HEK293T (cell line): ENCODE measurements at regions not wholly inside any gene's neighbourhood (a gene's known extent, or its start where the extent isn't known, plus 50 kb on each side); places are given as distances from the start of the nearest gene placed in this dataset.

Experiments
- BHLHE40 ChIP-seq: fragments of 450-650 bp; IDR thresholded peaks from 2 replicates; pipeline ENCODE4 v1.6.1; 2016; ENCODE audit warnings: mild to moderate bottlenecking, moderate library complexity, borderline replicate concordance
- ELF4 ChIP-seq: fragments of 450-650 bp; IDR thresholded peaks from 2 replicates; pipeline ENCODE4 v1.6.1; 2017; ENCODE audit warnings: antibody characterized with exemption
- FOXA1 ChIP-seq: fragments of 450-650 bp; IDR thresholded peaks from 2 replicates; pipeline ENCODE4 v1.6.1; 2016; ENCODE audit warnings: mild to moderate bottlenecking
- FOXM1 ChIP-seq: fragments of 450-650 bp; IDR thresholded peaks from 2 replicates; pipeline ENCODE4 v1.6.1; 2017; ENCODE audit warnings: mild to moderate bottlenecking, borderline replicate concordance
- HDGF ChIP-seq: fragments of 450-650 bp; IDR thresholded peaks from 2 replicates; pipeline ENCODE4 v1.6.1; 2017; ENCODE audit warnings: antibody characterized with exemption, borderline replicate concordance
- SUZ12 ChIP-seq: fragments of 450-650 bp; IDR thresholded peaks from 2 replicates; pipeline ENCODE4 v1.6.1; 2016; ENCODE audit warnings: mild to moderate bottlenecking
- TARDBP ChIP-seq: fragments of 450-650 bp; IDR thresholded peaks from 2 replicates; pipeline ENCODE4 v1.6.1; 2016
- TF ChIP-seq, protein P1 (sequence below): fragments of 450-650 bp; IDR thresholded peaks from 2 replicates; pipeline ENCODE4 v1.6.1; 2016

DNA sequence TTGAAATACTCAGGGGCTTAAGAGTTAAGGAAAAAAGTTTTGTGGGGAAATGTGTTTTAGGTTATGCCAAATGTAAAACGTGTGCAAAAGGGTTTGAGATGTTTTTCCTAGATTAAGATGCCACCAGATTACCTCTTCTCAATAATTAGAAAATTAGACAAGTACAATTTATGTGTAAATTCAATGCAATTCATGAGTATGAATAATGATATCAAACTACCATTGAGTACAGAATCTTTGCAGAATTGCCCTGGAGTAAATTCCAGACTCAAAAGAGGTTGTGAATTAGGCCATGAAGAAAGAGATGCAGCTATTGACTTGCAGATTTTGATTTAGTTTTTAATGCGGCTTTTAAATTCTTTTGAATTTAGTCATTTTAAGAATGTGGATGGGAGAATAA, 159.4 kb upstream of the INHBA start:
- TF ChIP-seq HDGF, result no peak
- no peak for TF ChIP-seq BHLHE40
- TF ChIP-seq SUZ12, result no peak
- no peak for TF ChIP-seq ELF4
- TF ChIP-seq FOXM1, result no peak
- no peak for TF ChIP-seq TARDBP
- no peak for TF ChIP-seq FOXA1
- TF ChIP-seq, protein P1, sequence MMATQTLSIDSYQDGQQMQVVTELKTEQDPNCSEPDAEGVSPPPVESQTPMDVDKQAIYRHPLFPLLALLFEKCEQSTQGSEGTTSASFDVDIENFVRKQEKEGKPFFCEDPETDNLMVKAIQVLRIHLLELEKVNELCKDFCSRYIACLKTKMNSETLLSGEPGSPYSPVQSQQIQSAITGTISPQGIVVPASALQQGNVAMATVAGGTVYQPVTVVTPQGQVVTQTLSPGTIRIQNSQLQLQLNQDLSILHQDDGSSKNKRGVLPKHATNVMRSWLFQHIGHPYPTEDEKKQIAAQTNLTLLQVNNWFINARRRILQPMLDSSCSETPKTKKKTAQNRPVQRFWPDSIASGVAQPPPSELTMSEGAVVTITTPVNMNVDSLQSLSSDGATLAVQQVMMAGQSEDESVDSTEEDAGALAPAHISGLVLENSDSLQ, result no peak
